Liver (tissue), 3 donors: ENCODE measurements at regions not wholly inside any gene's neighbourhood (a gene's known extent, or its start where the extent isn't known, plus 50 kb on each side); places are given as distances from the start of the nearest gene placed in this dataset.

Source experiments
- GABPA ChIP-seq, 2 donors: IDR thresholded peaks in 1 of 2; conservative IDR thresholded peaks in 1 of 2; 2 replicates each; pipeline ENCODE4 v1.6.1; 2016; ENCODE audit warnings: antibody characterized with exemption in 2 of 2, mild to moderate bottlenecking in 1 of 2, moderate library complexity in 1 of 2
- HNF4A ChIP-seq, 2 donors: conservative IDR thresholded peaks; 2 replicates each; pipeline ENCODE4 v1.6.1; 2016; ENCODE audit warnings: antibody characterized with exemption in 2 of 2, mild to moderate bottlenecking in 2 of 2
- HNF4G ChIP-seq: IDR thresholded peaks from 2 replicates; pipeline ENCODE4 v1.6.1; 2016; ENCODE audit warnings: antibody characterized with exemption
- RAD21 ChIP-seq, 2 donors: IDR thresholded peaks; 2 replicates each; pipeline ENCODE4 v1.6.1; 2016; ENCODE audit warnings: antibody characterized with exemption in 2 of 2, mild to moderate bottlenecking in 2 of 2
- REST ChIP-seq: IDR thresholded peaks from 2 replicates; pipeline ENCODE4 v1.6.1; 2016; ENCODE audit warnings: antibody characterized with exemption, mild to moderate bottlenecking
- SP1 ChIP-seq: IDR thresholded peaks from 2 replicates; pipeline ENCODE4 v1.6.1; 2018; ENCODE audit warnings: antibody characterized with exemption, mild to moderate bottlenecking
- TAF1 ChIP-seq: conservative IDR thresholded peaks from 2 replicates; pipeline ENCODE4 v1.6.1; 2016; ENCODE audit warnings: antibody characterized with exemption, mild to moderate bottlenecking
- TF ChIP-seq, protein P1 (sequence below): fragments of 150-350 bp; IDR thresholded peaks from 2 replicates; pipeline ENCODE4 v1.5.1; 2017; ENCODE audit warnings: improper control_type of control experiment, low read depth, low read length; ENCODE audit not compliant: missing input control
- donor health status: healthy.
- donor health status: healthy.

DNA sequence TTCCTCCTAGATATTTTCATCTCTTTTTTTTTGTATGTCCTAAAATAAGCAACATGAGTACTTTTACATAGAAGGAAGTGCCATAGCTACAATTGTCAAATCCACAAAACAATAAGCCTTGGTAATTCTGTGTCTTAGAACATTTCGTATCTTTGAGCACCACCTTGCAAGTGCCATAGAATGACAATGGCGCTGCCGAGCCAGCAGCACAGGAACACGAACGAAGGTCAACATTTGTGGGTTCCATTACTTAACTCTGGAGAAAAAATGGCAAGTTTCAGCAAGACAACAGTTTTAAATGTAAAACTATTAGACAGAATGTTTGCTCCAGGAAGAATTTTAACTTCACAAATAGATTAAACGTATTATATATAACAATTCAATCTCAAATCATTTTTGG lies 222.1 kb downstream of the CHRM3 start:
- TF ChIP-seq, protein P1, sequence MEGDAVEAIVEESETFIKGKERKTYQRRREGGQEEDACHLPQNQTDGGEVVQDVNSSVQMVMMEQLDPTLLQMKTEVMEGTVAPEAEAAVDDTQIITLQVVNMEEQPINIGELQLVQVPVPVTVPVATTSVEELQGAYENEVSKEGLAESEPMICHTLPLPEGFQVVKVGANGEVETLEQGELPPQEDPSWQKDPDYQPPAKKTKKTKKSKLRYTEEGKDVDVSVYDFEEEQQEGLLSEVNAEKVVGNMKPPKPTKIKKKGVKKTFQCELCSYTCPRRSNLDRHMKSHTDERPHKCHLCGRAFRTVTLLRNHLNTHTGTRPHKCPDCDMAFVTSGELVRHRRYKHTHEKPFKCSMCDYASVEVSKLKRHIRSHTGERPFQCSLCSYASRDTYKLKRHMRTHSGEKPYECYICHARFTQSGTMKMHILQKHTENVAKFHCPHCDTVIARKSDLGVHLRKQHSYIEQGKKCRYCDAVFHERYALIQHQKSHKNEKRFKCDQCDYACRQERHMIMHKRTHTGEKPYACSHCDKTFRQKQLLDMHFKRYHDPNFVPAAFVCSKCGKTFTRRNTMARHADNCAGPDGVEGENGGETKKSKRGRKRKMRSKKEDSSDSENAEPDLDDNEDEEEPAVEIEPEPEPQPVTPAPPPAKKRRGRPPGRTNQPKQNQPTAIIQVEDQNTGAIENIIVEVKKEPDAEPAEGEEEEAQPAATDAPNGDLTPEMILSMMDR, result no peak
- TF ChIP-seq GABPA (IDR thresholded peaks at IDR 0.05 in 1 of 2, conservative IDR thresholded peaks at IDR 0.05 in 1 of 2) (no peak), REST (no peak), RAD21 (IDR thresholded peaks at IDR 0.05) (no peak), HNF4G (no peak), SP1 (no peak), TAF1 (no peak), HNF4A (conservative IDR thresholded peaks at IDR 0.05) (no peak)
